K562 (cell line): ENCODE measurements at regions not wholly inside any gene's neighbourhood (a gene's known extent, or its start where the extent isn't known, plus 50 kb on each side); places are given as distances from the start of the nearest gene placed in this dataset.

ENCODE experiments used
- CREB3L1 ChIP-seq: fragments of 450-650 bp; IDR thresholded peaks from 2 replicates; pipeline ENCODE4 v1.6.1; 2014; ENCODE audit warnings: low read depth, mild to moderate bottlenecking, moderate library complexity, borderline replicate concordance
- MYBL2 ChIP-seq, 2 experiments: fragments of 450-650 bp in 1 of 2; sonication (generic) in 1 of 2; formaldehyde crosslinking in 1 of 2; IDR thresholded peaks; 2 replicates each; pipeline versions ENCODE4 v1.6.1 to v1.8.1; 2017 to 2022; ENCODE audit warnings: borderline replicate concordance in 1 of 2, inconsistent platforms in 1 of 2, low read depth in 1 of 2, mild to moderate bottlenecking in 1 of 2, missing genetic modification reagents in 1 of 2, moderate library complexity in 1 of 2
- RREB1 ChIP-seq: fragments of 250-450 bp; sonication (Bioruptor Pico); IDR thresholded peaks from 2 replicates; pipeline ENCODE4 v1.4.0; 2020
- TRIM24 ChIP-seq, 2 experiments: fragments of 450-650 bp; IDR thresholded peaks; 2 replicates each; pipeline ENCODE4 v1.6.1; 2016
- TF ChIP-seq, protein P1 (sequence below), 2 experiments: IDR thresholded peaks; 2 replicates each; pipeline ENCODE4 v1.6.1; 2012; ENCODE audit warnings: improper control_type of control experiment in 2 of 2, low read depth in 2 of 2, low read length in 2 of 2, borderline replicate concordance in 1 of 2

DNA sequence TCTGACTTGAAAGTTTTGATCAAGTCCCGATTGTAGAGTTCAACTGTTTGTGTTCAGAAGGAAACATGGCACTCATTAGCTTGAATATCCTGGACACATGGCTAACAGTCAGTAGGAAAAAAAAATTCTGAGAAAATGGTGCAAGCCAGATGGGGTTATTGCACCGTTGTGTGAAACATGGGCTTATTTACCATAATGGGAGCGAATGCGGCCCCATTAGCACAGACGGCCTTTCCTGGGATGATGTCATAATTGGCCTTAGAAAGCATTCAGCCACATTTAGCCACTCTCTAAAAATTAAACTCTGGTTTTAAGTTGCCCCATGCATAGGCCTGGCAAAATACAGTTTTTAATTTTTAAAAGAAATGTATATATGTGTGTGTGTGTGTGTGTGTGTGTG is 112.1 kb downstream of the IRX2 start (continued):
- TF ChIP-seq CREB3L1 = no peak
- TF ChIP-seq, protein P1, sequence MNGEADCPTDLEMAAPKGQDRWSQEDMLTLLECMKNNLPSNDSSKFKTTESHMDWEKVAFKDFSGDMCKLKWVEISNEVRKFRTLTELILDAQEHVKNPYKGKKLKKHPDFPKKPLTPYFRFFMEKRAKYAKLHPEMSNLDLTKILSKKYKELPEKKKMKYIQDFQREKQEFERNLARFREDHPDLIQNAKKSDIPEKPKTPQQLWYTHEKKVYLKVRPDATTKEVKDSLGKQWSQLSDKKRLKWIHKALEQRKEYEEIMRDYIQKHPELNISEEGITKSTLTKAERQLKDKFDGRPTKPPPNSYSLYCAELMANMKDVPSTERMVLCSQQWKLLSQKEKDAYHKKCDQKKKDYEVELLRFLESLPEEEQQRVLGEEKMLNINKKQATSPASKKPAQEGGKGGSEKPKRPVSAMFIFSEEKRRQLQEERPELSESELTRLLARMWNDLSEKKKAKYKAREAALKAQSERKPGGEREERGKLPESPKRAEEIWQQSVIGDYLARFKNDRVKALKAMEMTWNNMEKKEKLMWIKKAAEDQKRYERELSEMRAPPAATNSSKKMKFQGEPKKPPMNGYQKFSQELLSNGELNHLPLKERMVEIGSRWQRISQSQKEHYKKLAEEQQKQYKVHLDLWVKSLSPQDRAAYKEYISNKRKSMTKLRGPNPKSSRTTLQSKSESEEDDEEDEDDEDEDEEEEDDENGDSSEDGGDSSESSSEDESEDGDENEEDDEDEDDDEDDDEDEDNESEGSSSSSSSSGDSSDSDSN (IDR thresholded peaks at IDR 0.05; ENCODE audit: borderline replicate concordance in 1 of 2, low read depth in 2 of 2, low read length in 2 of 2) = no peak
- no peak for TF ChIP-seq TRIM24 (IDR thresholded peaks at IDR 0.05)
- no peak for TF ChIP-seq RREB1 (CRISPR knock-in tag)
- no peak for TF ChIP-seq MYBL2 (IDR thresholded peaks at IDR 0.05; ENCODE audit: low read depth)
- no peak for TF ChIP-seq MYBL2 (CRISPR knock-in tag; IDR thresholded peaks at IDR 0.05; ENCODE audit: borderline replicate concordance)
